ENCODE measurements at regions not wholly inside any gene's neighbourhood (a gene's known extent, or its start where the extent isn't known, plus 50 kb on each side); places are given as distances from the start of the nearest gene placed in this dataset.

- H2BK20ac ChIP-seq (ENCODE audit: low read depth, low read length, poor library complexity, severe bottlenecking): no peak overlapping the region
- H3K4me1 ChIP-seq (ENCODE audit: insufficient read depth, low read length): peaks cover 5% of the 10 kb centered on the region; the same call in 1 of the 2 replicates
- no peak overlapping the region for H4K8ac ChIP-seq (replicated peaks; ENCODE audit: insufficient read length, low read depth, low read length)
- no peak overlapping the region for H2AK5ac ChIP-seq (ENCODE audit: insufficient read length, low read length)
- no peak overlapping the region for H2AFZ ChIP-seq (ENCODE audit: low read length)
- H2BK5ac ChIP-seq (ENCODE audit: insufficient read length, low read length): no peak overlapping the region
- H3K4me2 ChIP-seq (ENCODE audit: insufficient read depth, insufficient read length, low read length): no peak overlapping the region
- no peak overlapping the region for H3K4ac ChIP-seq (ENCODE audit: low read depth, low read length)
- no peak overlapping the region for H3K4me3 Mint-ChIP-seq
- H3K23ac ChIP-seq (ENCODE audit: insufficient read length, low read depth, low read length): no peak overlapping the region
- H3K27ac Mint-ChIP-seq: peak overlapping the region in 2 of 3 experiments; percentile 71 to 91; a peak in 2 of 7 replicates
- H3K56ac ChIP-seq (ENCODE audit: insufficient read length, low read depth, low read length): no peak overlapping the region
- H3K14ac ChIP-seq (ENCODE audit: insufficient read depth, low read length): no peak overlapping the region
- H3K4me1 Mint-ChIP-seq: peaks cover 64 to 65% of the 10 kb centered on the region in 2 experiments
- H2BK15ac ChIP-seq (ENCODE audit: low read depth, low read length): no peak overlapping the region
- no peak overlapping the region for H2BK12ac ChIP-seq (ENCODE audit: insufficient read length, low read depth, low read length)
- no peaks in the 10 kb centered on the region for H4K20me1 ChIP-seq (ENCODE audit: control insufficient read depth, insufficient read depth, insufficient read length)
- H3K9me3 ChIP-seq (ENCODE audit: control insufficient read depth, low read depth, low read length): no peaks in the 10 kb centered on the region
- no peak overlapping the region for H4K91ac ChIP-seq (ENCODE audit: insufficient read length, low read depth, low read length)
- no peak overlapping the region for H3K27ac ChIP-seq (ENCODE audit: insufficient read length, low read depth, low read length)
- no peaks in the 10 kb centered on the region for H3K27me3 Mint-ChIP-seq (ENCODE audit: low read depth)
- no peaks in the 10 kb centered on the region for H3K79me1 ChIP-seq (ENCODE audit: insufficient read depth, low read depth, low read length, poor library complexity, severe bottlenecking)
- H3K27me3 ChIP-seq (ENCODE audit: insufficient read depth, low read length): no peaks in the 10 kb centered on the region
- no peak overlapping the region for H4K5ac ChIP-seq (ENCODE audit: insufficient read length, low read depth, low read length)
- no peak overlapping the region for H2BK120ac ChIP-seq (ENCODE audit: low read depth, low read length, poor library complexity, severe bottlenecking)
- no peak for TF ChIP-seq CTCF (conservative IDR thresholded peaks at IDR 0.05)
- no peak overlapping the region for H3K9ac ChIP-seq (ENCODE audit: extremely low read depth, insufficient read length, low read length)
- no peak for DNase-seq
- H3K36me3 Mint-ChIP-seq (ENCODE audit: insufficient read depth in 1 of 3, low read depth in 3 of 3): peaks cover 14 to 30% (median 17%) of the 10 kb centered on the region in 3 experiments
- 100% methylated on average over 2 of the region's 10 CpGs for WGBS (ENCODE audit: extremely low coverage, insufficient read length, low lambda C conversion rate)
- H3T11ph ChIP-seq (ENCODE audit: low read length): no peak overlapping the region
- no peaks in the 10 kb centered on the region for H3K79me2 ChIP-seq (ENCODE audit: insufficient read depth, low read length)
- H3K18ac ChIP-seq (ENCODE audit: insufficient read length, low read depth, low read length): no peak overlapping the region
- no peaks in the 10 kb centered on the region for H3K23me2 ChIP-seq (ENCODE audit: insufficient read length, low read depth, low read length, poor library complexity, severe bottlenecking)
- peaks cover 12 to 16% of the 10 kb centered on the region in 2 experiments for H3K9me3 Mint-ChIP-seq
Observed at GRCh38 chr4:86452422-86452891, 92.6 kb upstream of the MAPK10 start.

All from H9 (cell line).